Erythroblast (primary cell): ENCODE measurements at regions not wholly inside any gene's neighbourhood (a gene's known extent, or its start where the extent isn't known, plus 50 kb on each side); places are given as distances from the start of the nearest gene placed in this dataset.
"Not testable (repeated sequence)": the region's sequence is repeated elsewhere in the genome, so short reads cannot be mapped to it uniquely, and the experiment has no call there.

Experiments used
- DNase-seq, 2 experiments: peaks; one replicate each; lab custom pipeline; 2025; lab: John Stamatoyannopoulos, UW
- GATA1 ChIP-seq: IDR thresholded peaks from 2 replicates; pipeline ENCODE4 v1.6.1; 2011; ENCODE audit warnings: low read depth, mild to moderate bottlenecking, control low read depth, low read length, moderate library complexity
- POLR2A ChIP-seq: IDR thresholded peaks from 2 replicates; pipeline ENCODE4 v1.6.1; 2011; ENCODE audit warnings: mild to moderate bottlenecking, low read length

DNA sequence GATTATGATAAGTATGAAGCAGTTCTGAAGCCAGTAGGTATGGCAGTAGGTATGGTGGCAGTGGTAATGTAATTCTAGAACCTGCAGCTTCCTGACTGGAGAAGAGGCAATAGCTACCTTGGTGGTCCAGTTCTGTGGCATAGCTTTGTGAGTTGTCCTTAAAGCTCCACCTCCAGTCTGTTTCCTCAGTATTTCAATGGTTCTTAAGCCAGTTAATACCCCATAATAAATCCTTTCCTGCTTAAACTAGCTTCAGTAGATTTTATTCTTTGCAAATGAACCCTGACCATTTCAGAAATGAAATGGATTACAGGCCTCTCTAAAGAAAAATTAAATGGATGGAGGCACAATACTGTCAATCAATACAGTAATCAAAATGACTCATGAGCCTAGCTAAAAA is 117.8 kb upstream of the KRAS start:
- TF ChIP-seq POLR2A: no peak
- TF ChIP-seq GATA1: no peak
- DNase-seq: no peak

- no peak for DNase-seq
- no peak for TF ChIP-seq GATA1
- TF ChIP-seq POLR2A: no peak
Observed at GRCh38 chr12:25366122-25366521, 115.4 kb upstream of the KRAS start.

DNA sequence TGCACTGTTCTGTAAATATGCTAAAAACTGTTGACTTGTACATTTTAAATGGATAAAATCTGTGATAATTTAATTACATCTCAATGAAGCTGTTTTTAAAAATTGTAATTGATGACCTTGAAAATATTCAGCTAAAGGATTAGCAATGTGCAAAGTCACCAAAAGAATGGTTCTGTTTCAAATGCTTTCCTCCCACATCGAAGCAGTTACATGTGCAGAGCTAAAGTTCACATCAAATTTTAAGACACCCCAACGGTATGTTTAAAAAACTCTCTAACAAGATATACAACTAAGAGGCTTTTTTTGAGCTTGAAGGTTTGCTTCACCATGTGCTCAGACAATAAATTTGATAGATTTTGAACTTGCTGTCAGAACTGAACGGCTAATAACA is 114.6 kb upstream of the KRAS start:
- DNase-seq: no peak
- TF ChIP-seq GATA1 (no peak), POLR2A (no peak)

DNA sequence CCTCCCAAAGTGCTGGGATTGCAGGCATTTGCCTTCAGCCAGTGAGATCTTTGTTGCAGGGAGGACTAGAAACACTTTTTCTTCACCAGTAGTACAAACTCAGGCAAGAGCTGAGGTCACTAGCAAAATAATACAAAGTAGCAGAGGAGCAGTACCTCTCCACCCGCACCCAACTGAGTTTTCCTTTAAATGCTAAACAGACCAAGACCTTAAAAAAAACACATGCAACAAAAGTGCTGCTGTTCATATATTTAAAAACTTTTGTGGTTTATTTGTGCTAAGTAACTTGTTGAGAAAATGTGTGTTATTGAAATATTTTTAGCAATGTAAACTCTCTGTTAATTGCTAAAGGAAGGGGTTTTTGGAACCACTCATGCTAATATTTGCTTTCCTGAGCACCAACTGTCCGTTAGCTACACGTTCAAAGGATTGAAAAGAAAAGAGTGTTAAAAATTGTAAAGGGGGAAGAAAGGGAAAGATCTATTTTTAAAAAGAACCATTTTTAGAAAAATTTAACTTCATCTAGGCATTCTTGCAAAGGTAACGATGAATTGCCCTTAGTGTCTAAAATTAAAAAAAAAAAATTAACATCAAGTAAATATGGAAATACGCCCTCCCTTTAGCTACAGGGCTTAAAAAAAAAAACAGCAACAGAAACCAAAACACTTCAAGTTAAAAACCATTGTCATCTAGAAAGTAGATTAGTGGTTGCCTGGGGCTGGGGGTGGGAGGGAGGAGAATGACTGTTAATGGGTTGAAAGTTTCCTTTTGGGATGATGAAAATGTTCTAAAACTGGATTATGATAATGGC is 114.0 kb upstream of the KRAS start:
- no peak for TF ChIP-seq GATA1
- TF ChIP-seq POLR2A: no peak
- no peak for DNase-seq

DNA sequence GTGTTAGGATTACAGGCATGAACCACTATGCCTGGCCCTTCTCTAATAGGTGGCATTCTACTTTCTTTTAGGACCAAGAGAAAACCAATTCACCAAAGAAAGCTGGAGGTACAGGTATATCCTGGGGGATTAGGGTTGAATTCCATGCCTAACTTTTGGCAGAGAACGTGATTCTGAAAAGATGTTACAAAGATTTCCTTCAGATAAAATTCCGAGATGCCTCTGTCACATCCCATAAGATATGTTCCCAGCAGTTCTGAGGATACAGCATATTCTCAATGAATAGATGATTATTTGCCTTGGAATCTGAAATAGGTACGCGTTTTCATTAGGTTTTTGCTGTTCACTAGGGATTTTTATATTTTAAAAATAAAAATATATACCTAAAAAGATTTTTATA is 111.9 kb upstream of the KRAS start:
- no peak for DNase-seq
- no peak for TF ChIP-seq POLR2A
- no peak for TF ChIP-seq GATA1

GRCh38 chr12:25361511-25361910 is 110.8 kb upstream of the KRAS start:
- DNase-seq: no peak
- no peak for TF ChIP-seq GATA1
- TF ChIP-seq POLR2A: no peak

DNA sequence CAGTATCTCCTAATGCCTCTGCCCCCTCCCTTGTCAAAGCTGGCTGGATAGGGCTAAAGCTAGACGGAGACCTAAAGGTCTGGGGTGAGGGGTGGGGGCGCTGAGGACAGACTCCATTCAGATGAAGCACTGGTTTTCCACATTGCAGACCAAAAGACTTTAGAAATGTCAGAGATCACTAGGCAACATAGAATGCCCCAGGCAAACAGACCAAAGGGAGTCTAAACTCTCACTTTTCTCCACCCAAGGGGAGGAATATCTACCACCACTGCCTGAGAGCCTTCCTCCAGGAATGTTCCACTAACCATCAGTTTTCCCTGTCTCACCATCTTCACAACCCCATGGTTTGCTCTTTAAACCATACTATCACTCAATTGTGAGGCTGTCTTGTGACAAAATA is 106.9 kb upstream of the KRAS start:
- DNase-seq: no peak
- TF ChIP-seq GATA1 (no peak), POLR2A (no peak)

DNA sequence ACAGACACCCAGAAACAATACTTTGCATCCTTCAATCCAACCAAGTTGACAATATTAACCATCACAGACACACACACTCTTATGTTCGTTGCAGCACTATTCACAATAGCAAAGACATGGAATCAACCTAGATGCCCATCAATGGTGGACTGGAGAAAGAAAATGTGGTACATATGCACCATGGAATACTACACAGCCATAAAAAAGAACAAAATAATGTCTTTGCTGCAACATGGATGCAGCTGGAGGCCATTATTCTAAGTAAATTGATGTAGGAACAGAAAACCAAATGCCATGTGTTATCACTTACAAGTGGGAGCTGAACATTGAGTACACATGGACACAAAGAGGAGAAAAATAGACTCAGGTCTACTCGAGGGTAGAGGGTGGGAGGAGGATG is 102.2 kb upstream of the KRAS start:
- not testable (repeated sequence) for DNase-seq

DNA sequence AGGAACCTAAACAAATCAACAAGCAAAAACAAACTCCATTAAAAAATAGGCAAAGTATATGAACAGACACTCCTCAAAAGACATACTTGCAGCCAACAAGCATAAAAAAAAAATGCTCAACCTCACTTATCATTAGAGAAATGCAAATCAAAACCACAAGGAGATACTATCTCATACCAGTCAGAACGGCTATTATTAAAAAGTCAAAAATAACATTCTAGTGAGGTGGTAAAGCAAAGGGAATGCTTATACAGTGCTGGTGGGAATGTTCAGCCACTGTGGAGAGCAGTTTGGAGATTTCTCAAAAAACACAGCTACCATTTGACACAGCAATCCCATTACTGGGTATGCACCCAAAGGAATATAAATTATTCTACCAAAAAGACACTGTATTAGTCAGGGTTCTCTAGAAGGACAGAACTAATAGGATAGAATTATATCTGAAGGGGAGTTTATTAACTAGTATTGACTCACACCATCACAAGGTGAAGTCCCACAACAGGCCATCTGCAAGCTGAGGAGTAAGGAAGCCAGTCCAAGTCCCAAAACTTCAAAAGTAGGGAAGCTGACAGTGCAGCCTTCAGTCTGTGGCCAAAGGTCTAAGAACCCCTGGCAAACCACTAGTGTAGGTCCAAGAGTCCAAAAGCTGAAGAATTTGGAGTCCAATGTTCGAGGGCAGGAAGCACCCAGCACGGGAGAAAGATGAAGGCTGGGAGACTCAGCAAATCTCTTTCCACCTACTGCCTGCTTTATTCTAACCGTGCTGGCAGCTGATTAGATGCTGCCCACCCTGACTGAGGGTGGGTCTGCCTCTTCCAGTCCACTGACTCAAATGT is 101.6 kb upstream of the KRAS start:
- TF ChIP-seq GATA1: no peak
- TF ChIP-seq POLR2A: no peak
- DNase-seq: no peak

DNA sequence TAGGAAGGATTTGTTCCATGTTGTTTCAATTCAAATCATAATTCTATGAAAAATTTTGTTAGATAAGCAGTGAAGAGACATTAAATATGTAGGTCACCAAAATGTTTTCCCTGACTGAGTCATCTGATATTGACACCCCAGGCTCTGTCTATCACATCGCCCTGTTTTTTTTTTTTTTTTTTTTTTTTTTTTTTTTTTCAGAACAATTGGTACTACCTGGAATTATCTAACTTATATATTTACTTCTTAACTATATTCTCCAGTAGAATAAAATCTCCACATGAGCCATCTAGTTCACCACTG is 97.8 kb upstream of the KRAS start:
- DNase-seq: no peak
- TF ChIP-seq POLR2A (no peak), GATA1 (no peak)

- TF ChIP-seq GATA1 (no peak), POLR2A (no peak)
- no peak for DNase-seq
Observed at GRCh38 chr12:25347716-25348592, 97.2 kb upstream of the KRAS start.

DNA sequence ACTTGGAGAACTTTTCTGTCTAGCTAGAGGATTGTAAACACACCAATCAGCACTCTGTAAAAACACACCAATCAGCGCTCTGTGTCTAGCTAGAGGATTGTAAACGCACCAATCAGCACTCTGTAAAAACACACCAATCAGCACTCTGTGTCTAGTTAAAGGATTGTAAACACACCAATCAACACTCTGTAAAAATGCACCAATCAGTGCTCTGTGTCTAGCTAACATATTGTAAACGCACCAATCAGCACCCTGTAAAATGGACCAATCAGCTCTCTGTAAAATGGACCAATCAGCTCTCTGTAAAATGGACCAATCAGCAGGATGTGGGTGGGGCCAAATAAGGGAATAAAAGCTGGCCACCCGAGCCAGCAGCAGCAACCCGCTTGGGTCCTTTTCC is 91.1 kb upstream of the KRAS start:
- DNase-seq: peak in 1 of 2 experiments; percentile 12

DNA sequence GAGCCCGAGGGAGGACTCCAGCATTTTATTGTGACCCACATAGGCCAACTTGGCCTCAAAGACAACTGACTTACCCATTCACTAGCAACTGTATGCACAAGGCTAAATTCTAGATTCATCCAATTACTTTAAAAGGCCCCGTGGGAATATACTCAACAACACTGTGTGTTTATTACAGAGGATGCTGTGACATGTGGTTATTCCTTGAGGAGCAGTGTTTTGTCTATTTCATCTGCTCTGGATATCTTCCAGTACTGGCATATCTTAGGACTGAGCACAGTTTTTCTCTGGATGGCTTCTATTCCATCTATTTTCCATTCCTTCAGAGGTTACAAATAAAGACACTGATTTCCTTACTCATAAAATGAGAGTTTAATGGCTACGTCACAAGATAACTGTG is 87.2 kb upstream of the KRAS start:
- no peak for TF ChIP-seq POLR2A
- no peak for TF ChIP-seq GATA1
- no peak for DNase-seq

DNA sequence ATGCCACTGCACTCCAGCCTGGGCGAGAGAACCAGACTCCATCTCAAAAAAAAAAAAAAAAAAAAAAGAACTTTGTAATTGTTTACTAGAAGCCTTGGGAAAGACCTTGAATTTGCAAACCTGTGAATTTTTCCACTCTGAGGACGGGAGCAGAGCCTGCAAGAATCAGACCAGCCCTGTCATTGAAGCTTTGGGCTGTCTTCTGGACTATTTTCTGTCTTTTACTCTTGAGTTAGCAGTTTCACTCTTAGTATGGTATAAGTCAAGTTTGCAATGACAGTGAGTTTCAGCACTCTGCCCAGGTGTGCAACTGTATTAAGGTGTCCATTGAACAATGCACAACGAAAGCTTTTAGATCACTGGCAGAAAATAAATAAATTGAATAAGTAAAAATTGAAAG is 81.4 kb upstream of the KRAS start:
- no peak for TF ChIP-seq GATA1
- DNase-seq: no peak

DNA sequence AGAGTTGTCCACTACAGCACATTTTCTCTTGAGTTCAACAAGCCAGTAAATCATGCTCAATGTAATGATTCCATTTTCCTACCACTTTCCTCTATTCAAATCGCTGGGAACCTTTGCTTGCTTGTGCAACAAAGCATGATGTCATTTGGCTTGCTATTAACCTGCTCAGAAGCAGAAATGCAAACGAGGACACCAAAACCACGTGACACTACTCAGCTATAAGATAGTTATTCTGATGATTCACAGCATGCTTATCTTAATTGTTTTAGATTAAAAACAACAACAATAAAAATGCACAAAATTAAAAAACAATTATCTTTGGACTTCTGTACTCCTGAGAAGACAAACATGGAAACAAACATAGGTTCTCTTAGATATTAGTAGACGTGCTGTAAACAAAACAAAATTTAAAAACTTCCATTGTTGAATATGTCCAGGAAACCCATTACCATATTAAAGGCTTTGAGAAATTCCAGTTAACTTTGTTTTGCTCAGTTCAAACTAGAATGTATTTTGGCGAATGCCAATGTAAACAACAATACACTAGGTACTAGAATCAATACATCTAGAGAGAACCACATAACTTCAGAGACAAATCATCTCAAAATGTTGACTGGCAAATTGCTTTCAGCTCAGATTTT is 77.5 kb upstream of the KRAS start:
- TF ChIP-seq POLR2A: no peak
- no peak for TF ChIP-seq GATA1
- DNase-seq: no peak
